SK-N-MC (cell line): ENCODE measurements at regions not wholly inside any gene's neighbourhood (a gene's known extent, or its start where the extent isn't known, plus 50 kb on each side); places are given as distances from the start of the nearest gene placed in this dataset.

Experiments
- DNase-seq: peaks from one replicate; pipeline ENCODE4 v3.0.0-alpha.2; 2011; ENCODE audit warnings: low read depth, low spot score
- H3K27ac ChIP-seq: fragments of 200-600 bp; sonication (generic); 2 replicates; pipeline ENCODE4 v1.5.1; 2016; ENCODE audit warnings: mixed run types
- H3K36me3 ChIP-seq: fragments of 200-600 bp; sonication (generic); 2 replicates; pipeline ENCODE4 v1.6.1; 2017; ENCODE audit warnings: antibody characterized with exemption, low read length, mixed read lengths; ENCODE audit not compliant: insufficient read depth
- H3K4me3 ChIP-seq: fragments of 200-600 bp; sonication (generic); 2 replicates; pipeline ENCODE4 v1.5.1; 2016
- H3K9ac ChIP-seq: fragments of 200-600 bp; sonication (generic); 2 replicates; pipeline ENCODE4 v1.8.0; 2017; ENCODE audit warnings: mixed run types, mixed read lengths; ENCODE audit not compliant: insufficient read length
- H3K9me3 ChIP-seq: fragments of 200-600 bp; sonication (generic); 2 replicates; pipeline ENCODE4 v1.6.1; 2017; ENCODE audit warnings: low read depth, mild to moderate bottlenecking, antibody characterized with exemption, low read length, moderate library complexity, mixed read lengths
- EZH2 ChIP-seq: fragments of 200-600 bp; sonication (generic); IDR thresholded peaks from one replicate; pipeline ENCODE4 v1.6.1; 2017; ENCODE audit warnings: antibody characterized with exemption
- FOXP2 ChIP-seq: optimal IDR thresholded peaks from 2 replicates; pipeline ENCODE3; 2011; ENCODE audit warnings: mild to moderate bottlenecking, moderate library complexity; ENCODE audit not compliant: insufficient read depth; ENCODE audit errors: extremely low read length, control extremely low read depth
- POLR2AphosphoS5 ChIP-seq: IDR thresholded peaks from 2 replicates; pipeline ENCODE4 v1.6.1; 2012; ENCODE audit warnings: mild to moderate bottlenecking, low read depth, low read length, borderline replicate concordance

- Histone ChIP-seq H3K9ac (no peak overlapping the region), H3K4me3 (no peak overlapping the region), H3K9me3 (no peaks in the 10 kb centered on the region), H3K27ac (no peak overlapping the region), H3K36me3 (no peaks in the 10 kb centered on the region)
- DNase-seq: no peak
- no peak for TF ChIP-seq EZH2
- no peak for TF ChIP-seq FOXP2
- no peak for TF ChIP-seq POLR2AphosphoS5
Observed at GRCh38 chr1:209429611-209430010, 153.9 kb upstream of the CAMK1G start.

DNA sequence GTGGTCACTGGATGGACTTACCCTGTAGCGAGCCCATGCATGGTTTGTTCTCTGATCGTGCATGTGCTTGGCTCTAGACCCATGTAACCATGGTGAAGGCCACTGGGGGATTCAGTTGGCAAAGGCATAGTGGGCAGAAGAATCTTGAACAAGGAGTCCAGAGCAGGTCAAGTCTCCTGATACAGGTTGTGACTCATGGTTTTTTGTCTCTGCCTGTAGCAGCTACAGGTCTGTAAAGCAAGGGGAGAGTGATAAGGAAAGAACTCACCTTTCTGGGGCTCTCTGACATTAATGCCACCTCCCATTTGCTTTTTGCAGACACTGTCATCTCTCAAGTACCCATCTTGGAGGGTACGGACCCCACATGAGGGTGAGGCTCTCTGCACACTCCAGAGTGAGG lies 153.4 kb upstream of the CAMK1G start:
- H3K9me3 ChIP-seq: no peaks in the 10 kb centered on the region
- no peaks in the 10 kb centered on the region for H3K36me3 ChIP-seq
- TF ChIP-seq POLR2AphosphoS5: no peak
- no peak for TF ChIP-seq EZH2
- TF ChIP-seq FOXP2: no peak
- no peak overlapping the region for H3K4me3 ChIP-seq
- DNase-seq: no peak
- H3K9ac ChIP-seq: no peak overlapping the region
- H3K27ac ChIP-seq: no peak overlapping the region

DNA sequence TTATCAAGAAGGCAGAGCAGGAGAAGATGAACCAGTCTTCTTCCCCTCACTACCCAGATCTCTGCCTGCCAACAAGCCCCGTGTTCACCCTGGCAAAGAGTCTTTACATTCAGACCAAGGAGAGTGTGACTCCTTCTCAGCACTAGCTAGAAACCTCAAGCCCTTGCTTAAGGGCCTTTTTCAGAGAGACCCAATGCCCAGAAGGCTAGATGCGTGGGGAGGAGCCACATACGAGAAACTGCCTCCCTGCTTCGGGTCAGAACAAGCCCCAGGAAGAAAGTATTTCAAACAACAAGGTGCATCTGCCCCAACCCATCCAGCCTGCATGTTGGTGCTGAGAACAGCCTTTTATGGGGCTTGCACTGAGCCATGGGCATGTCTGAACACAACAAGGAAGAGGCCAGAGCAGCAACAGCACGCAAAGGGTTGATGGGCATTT lies 152.7 kb upstream of the CAMK1G start:
- no peaks in the 10 kb centered on the region for H3K9me3 ChIP-seq
- no peak overlapping the region for H3K27ac ChIP-seq
- DNase-seq: no peak
- H3K9ac ChIP-seq: no peak overlapping the region
- no peaks in the 10 kb centered on the region for H3K36me3 ChIP-seq
- TF ChIP-seq EZH2 (no peak), POLR2AphosphoS5 (no peak), FOXP2 (no peak)
- H3K4me3 ChIP-seq: no peak overlapping the region

GRCh38 chr1:209431402-209431801 lies 152.1 kb upstream of the CAMK1G start:
- no peak overlapping the region for H3K9ac ChIP-seq
- H3K9me3 ChIP-seq: no peaks in the 10 kb centered on the region
- H3K36me3 ChIP-seq: no peaks in the 10 kb centered on the region
- H3K27ac ChIP-seq: no peak overlapping the region
- H3K4me3 ChIP-seq: no peak overlapping the region
- no peak for DNase-seq
- TF ChIP-seq EZH2: no peak

GRCh38 chr1:209431813-209432442 lies 151.6 kb upstream of the CAMK1G start:
- no peak overlapping the region for H3K4me3 ChIP-seq
- TF ChIP-seq FOXP2 (no peak), POLR2AphosphoS5 (no peak), EZH2 (no peak)

GRCh38 chr1:209432443-209432825 lies 151.1 kb upstream of the CAMK1G start:
- TF ChIP-seq FOXP2 (no peak), EZH2 (no peak), POLR2AphosphoS5 (no peak)
- no peak for DNase-seq
- no peak overlapping the region for H3K4me3 ChIP-seq

More at GRCh38 chr1:209431813-209432442, 151.6 kb upstream of the CAMK1G start:
- Histone ChIP-seq H3K27ac (no peak overlapping the region), H3K9me3 (no peaks in the 10 kb centered on the region), H3K36me3 (no peaks in the 10 kb centered on the region), H3K9ac (no peak overlapping the region)
- DNase-seq: no peak

GRCh38 chr1:209433649-209434031 lies 149.9 kb upstream of the CAMK1G start:
- no peaks in the 10 kb centered on the region for H3K9me3 ChIP-seq
- H3K9ac ChIP-seq: no peak overlapping the region
- no peak overlapping the region for H3K27ac ChIP-seq
- TF ChIP-seq POLR2AphosphoS5: no peak
- TF ChIP-seq FOXP2: no peak
- no peak for TF ChIP-seq EZH2
- H3K36me3 ChIP-seq: no peaks in the 10 kb centered on the region
- DNase-seq: no peak
- H3K4me3 ChIP-seq: no peak overlapping the region

More at GRCh38 chr1:209432443-209432825, 151.1 kb upstream of the CAMK1G start:
- Histone ChIP-seq H3K9ac (no peak overlapping the region), H3K36me3 (no peaks in the 10 kb centered on the region), H3K27ac (no peak overlapping the region), H3K9me3 (no peaks in the 10 kb centered on the region)

DNA sequence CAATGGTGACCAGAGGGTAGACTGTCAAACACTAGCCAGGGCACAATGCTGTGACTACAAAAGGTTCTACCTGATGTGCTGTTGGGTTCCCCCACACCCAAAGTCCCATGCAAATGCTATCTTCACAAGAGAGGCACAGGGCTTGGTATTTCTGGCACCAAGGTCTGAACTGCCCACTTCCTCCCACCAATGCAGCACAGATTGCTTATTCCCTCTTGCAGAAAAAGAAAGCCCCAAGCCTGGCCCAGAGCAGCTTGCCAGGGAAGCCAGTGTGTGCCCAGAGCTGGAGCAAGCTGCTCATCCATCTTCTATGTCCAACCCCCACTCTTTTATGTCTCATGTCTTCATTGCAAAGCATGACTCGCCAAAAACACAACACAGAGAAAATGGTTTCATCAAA lies 149.4 kb upstream of the CAMK1G start:
- Histone ChIP-seq H3K36me3 (no peaks in the 10 kb centered on the region), H3K27ac (no peak overlapping the region), H3K4me3 (no peak overlapping the region), H3K9me3 (no peaks in the 10 kb centered on the region), H3K9ac (no peak overlapping the region)
- no peak for DNase-seq
- TF ChIP-seq POLR2AphosphoS5: no peak
- TF ChIP-seq FOXP2: no peak
- no peak for TF ChIP-seq EZH2

GRCh38 chr1:209434631-209435217 lies 148.8 kb upstream of the CAMK1G start:
- no peak overlapping the region for H3K27ac ChIP-seq
- no peak for DNase-seq
- H3K9ac ChIP-seq: no peak overlapping the region
- H3K4me3 ChIP-seq: no peak overlapping the region
- no peaks in the 10 kb centered on the region for H3K36me3 ChIP-seq
- TF ChIP-seq POLR2AphosphoS5: no peak
- TF ChIP-seq EZH2: no peak
- TF ChIP-seq FOXP2: no peak
- no peaks in the 10 kb centered on the region for H3K9me3 ChIP-seq
